Psoas muscle (tissue), 7 donors: ENCODE measurements at regions not wholly inside any gene's neighbourhood (a gene's known extent, or its start where the extent isn't known, plus 50 kb on each side); places are given as distances from the start of the nearest gene placed in this dataset.

ENCODE experiments used
- ATAC-seq, 4 donors: fragments of 200-7000 bp; cut with Tn5 transposase; one replicate each; pipeline ENCODE4 v1.9.1; 2020; ENCODE audit warnings: moderate library complexity in 3 of 4, mild to moderate bottlenecking in 2 of 4
- DNase-seq, 2 donors: peaks; one replicate each; pipeline ENCODE4 v3.0.0-alpha.2; 2020
- H3K27ac ChIP-seq: fragments of 200-600 bp; one replicate; pipeline ENCODE4 v1.8.0; 2022
- H3K27me3 ChIP-seq, 3 donors: fragments of 200-600 bp in 1 of 3; one replicate each; pipeline versions ENCODE4 v1.6.1 to v1.8.0; 2013 to 2022; ENCODE audit warnings: low read length in 2 of 3, mild to moderate bottlenecking in 2 of 3, moderate library complexity in 1 of 3; ENCODE audit not compliant: insufficient read depth in 3 of 3
- H3K36me3 ChIP-seq, 2 donors: fragments of 200-600 bp in 1 of 2; one replicate each; pipeline versions ENCODE4 v1.6.1 to v1.8.0; 2013 to 2022; ENCODE audit warnings: low read depth in 1 of 2, mild to moderate bottlenecking in 1 of 2, moderate library complexity in 1 of 2; ENCODE audit not compliant: insufficient read depth in 1 of 2
- H3K4me1 ChIP-seq: fragments of 200-600 bp; one replicate; pipeline ENCODE4 v1.8.0; 2022
- H3K4me3 ChIP-seq: fragments of 200-600 bp; one replicate; pipeline ENCODE4 v1.8.0; 2022; ENCODE audit warnings: mild to moderate bottlenecking
- H3K9me3 ChIP-seq: fragments of 200-600 bp; one replicate; pipeline ENCODE4 v1.8.0; 2022
- WGBS, 3 donors: extraction: QIAGEN DNeasy Blood & Tissue Kit; methylation state at CpG; one replicate each; pipeline versions ENCODE4 v1.1.6 to v1.1.7; 2013; 5-methylcytosine and 5-hydroxymethylcytosine counted together
- intact Hi-C, 2 donors: fragments of 100-400 bp; cut with DNase I; formaldehyde crosslinking; loops; one replicate each; pipeline versions ENCODE4 v1.11.0 to v1.14.2; 2022
- TF ChIP-seq, protein P1 (sequence below): fragments of 200-600 bp; IDR thresholded peaks from one replicate; pipeline ENCODE4 v1.8.0; 2022; ENCODE audit warnings: antibody characterized with exemption
- donor health status: healthy with polysubstance abuse.
- donor health status: DM: no; HTN: no; CAD: no; lungs with moderate emphysema.
- donor health status: Bipolar disorder and iron deficiency.
- donor health status: healthy.
- donor health status: DM: yes; HTN: yes; CAD: no.
- donor health status: DM: no; HTN: no; CAD: no.
- donor health status: DM: yes; HTN: yes; CAD: no.

DNA sequence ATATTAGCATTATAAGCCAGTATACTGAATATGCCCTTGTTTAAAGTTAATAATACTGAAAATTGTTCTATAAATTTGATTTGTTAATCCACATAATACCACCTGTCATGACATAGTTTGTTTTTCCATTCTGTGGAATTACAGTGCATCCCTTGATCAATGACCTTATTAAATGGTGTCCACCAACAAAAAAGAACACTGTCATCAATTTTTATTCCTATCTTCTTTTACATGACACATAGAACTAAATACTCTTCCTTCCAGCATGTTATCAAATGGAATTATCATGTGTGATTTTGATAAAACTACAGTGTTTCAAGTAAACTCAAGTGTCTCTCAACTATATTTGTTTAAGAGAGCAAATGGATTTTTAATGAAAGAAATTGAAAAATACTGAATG, 221.8 kb upstream of the MBL2 start:
- intact Hi-C loops, result no loop called here
- TF ChIP-seq, protein P1, sequence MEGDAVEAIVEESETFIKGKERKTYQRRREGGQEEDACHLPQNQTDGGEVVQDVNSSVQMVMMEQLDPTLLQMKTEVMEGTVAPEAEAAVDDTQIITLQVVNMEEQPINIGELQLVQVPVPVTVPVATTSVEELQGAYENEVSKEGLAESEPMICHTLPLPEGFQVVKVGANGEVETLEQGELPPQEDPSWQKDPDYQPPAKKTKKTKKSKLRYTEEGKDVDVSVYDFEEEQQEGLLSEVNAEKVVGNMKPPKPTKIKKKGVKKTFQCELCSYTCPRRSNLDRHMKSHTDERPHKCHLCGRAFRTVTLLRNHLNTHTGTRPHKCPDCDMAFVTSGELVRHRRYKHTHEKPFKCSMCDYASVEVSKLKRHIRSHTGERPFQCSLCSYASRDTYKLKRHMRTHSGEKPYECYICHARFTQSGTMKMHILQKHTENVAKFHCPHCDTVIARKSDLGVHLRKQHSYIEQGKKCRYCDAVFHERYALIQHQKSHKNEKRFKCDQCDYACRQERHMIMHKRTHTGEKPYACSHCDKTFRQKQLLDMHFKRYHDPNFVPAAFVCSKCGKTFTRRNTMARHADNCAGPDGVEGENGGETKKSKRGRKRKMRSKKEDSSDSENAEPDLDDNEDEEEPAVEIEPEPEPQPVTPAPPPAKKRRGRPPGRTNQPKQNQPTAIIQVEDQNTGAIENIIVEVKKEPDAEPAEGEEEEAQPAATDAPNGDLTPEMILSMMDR, result no peak
- no peak for ATAC-seq

DNA sequence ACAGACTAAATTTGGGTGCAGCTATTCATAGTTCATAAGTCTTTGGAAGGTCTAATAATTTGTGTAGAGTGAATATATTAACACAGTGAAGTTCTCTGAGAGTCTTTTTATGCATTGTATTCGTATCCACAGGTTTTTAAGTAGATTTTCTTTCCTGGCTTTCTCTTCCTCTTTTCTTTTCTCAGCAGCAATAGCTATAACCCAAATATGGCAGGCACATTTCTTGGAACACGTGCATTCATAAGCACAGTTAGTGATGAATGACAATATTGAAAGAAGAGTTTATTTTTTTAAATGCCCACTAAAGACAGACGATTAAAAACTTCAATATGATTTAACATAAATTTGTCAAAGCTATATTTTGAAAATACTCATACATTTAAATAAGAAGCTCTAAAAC, 220.5 kb upstream of the MBL2 start:
- no peaks in the 10 kb centered on the region for H3K4me1 ChIP-seq
- H3K4me3 ChIP-seq, result no peak overlapping the region
- DNase-seq (no peak), ATAC-seq (no peak)
- WGBS, 3 donors, result 65 to 76% (median 68%) methylated on average over 3 of the region's 3 CpGs
- H3K27me3 ChIP-seq, result no peaks in the 10 kb centered on the region
- TF ChIP-seq, protein P1, result no peak
- no peaks in the 10 kb centered on the region for H3K36me3 ChIP-seq
- no peaks in the 10 kb centered on the region for H3K9me3 ChIP-seq
- no peak overlapping the region for H3K27ac ChIP-seq
- intact Hi-C loops, result no loop called here

More for the DNA sequence above, 221.8 kb upstream of the MBL2 start:
- no peaks in the 10 kb centered on the region for H3K27me3 ChIP-seq
- no peak overlapping the region for H3K4me3 ChIP-seq
- no peak overlapping the region for H3K27ac ChIP-seq
- no peaks in the 10 kb centered on the region for H3K9me3 ChIP-seq
- no peaks in the 10 kb centered on the region for H3K36me3 ChIP-seq
- no peaks in the 10 kb centered on the region for H3K4me1 ChIP-seq
- no peak for DNase-seq

DNA sequence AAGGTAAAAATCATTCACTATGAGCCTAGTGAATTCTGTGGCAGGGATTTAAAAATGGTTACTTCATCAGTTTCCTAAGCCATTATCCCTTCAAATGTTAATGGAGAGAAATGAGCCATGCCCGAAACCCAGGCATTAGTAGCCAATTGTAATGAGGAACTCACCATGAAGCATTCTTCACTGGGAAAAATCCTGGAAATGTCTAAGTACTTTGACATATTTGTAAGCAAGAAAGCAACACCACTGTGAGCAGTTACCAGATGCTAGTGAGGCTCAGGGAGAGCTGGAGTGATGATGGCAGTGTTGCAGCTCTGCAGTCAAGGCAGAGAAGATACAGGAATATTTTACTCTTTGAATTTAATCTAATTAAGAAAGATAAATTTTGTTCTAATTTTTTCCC, 220.0 kb upstream of the MBL2 start:
- Histone ChIP-seq H3K27me3 (no peaks in the 10 kb centered on the region), H3K27ac (no peak overlapping the region), H3K4me1 (no peaks in the 10 kb centered on the region), H3K9me3 (no peaks in the 10 kb centered on the region), H3K36me3 (no peaks in the 10 kb centered on the region), H3K4me3 (no peak overlapping the region)
- intact Hi-C loops, result no loop called here
- WGBS, 3 donors, result 76 to 91% (median 79%) methylated on average over 1 of the region's 1 CpG
- no peak for ATAC-seq
- no peak for DNase-seq
- TF ChIP-seq, protein P1, result no peak

DNA sequence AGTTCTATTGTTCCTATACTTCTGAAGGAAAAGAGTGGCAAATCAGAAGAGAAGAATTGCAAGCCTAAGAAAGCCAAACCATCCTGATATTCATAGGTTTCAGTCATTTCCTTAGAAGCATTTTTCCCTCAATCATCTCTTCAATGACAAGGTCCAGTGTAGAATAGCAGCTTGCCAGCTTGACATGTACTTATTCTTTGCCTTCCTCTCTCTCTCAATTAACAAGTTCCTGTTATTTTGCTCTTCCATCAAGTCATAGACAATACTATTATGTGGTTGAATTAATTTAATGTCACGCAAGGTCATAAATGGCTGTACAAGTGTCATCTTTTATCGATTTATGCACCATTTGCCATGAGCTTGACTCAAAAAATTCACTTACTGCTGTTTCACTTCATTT, 216.3 kb upstream of the MBL2 start:
- DNase-seq, result no peak
- ATAC-seq, result no peak
- no peaks in the 10 kb centered on the region for H3K27me3 ChIP-seq
- no peak overlapping the region for H3K27ac ChIP-seq
- TF ChIP-seq, protein P1, result no peak
- intact Hi-C loops, result no loop called here
- 80 to 84% (median 82%) methylated on average over 2 of the region's 2 CpGs for WGBS, 3 donors
- no peaks in the 10 kb centered on the region for H3K4me1 ChIP-seq
- no peaks in the 10 kb centered on the region for H3K9me3 ChIP-seq
- H3K4me3 ChIP-seq, result no peak overlapping the region
- no peaks in the 10 kb centered on the region for H3K36me3 ChIP-seq

DNA sequence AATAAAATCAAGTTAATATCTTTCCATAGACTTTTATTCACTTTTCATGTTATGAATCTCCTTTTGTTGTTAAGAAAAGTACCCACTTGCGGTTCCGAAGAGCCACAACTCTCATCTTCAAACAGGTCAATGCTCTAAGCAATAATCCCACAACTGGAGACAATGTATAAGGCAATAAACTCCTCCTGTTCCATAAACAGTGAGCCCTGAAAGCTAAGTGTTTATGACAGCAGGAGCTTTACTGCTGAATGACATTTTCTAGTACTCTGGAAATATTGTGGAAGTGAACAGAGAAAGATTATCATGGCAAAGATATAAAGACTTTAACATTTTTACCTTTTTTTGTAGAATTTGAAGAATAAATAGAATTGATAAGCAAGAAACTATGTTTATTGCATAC, 213.5 kb upstream of the MBL2 start:
- TF ChIP-seq, protein P1, result no peak
- DNase-seq (no peak), ATAC-seq (no peak)
- Histone ChIP-seq H3K4me3 (no peak overlapping the region), H3K4me1 (no peaks in the 10 kb centered on the region), H3K27ac (no peak overlapping the region), H3K9me3 (no peaks in the 10 kb centered on the region), H3K27me3 (no peaks in the 10 kb centered on the region), H3K36me3 (no peaks in the 10 kb centered on the region)
- WGBS, 3 donors, result 72 to 96% (median 93%) methylated on average over 2 of the region's 2 CpGs
- intact Hi-C loops, result no loop called here
